IMR-90 (cell line): ENCODE measurements at regions not wholly inside any gene's neighbourhood (a gene's known extent, or its start where the extent isn't known, plus 50 kb on each side); places are given as distances from the start of the nearest gene placed in this dataset.

Experiments
- ATAC-seq: fragments of 200-7000 bp; cut with Tn5 transposase; 2 replicates; pipeline ENCODE4 v1.9.1; 2020; ENCODE audit warnings: low read depth, mild to moderate bottlenecking, moderate library complexity
- BruUV-seq: library from RNA; stranded (reverse); fragments of 400-500 nt; replicated peaks from 2 replicates; lab custom pipeline; 2021; lab: Mats Ljungman, UMichigan
- CTCF ChIA-PET: fragments of 300-600 bp; formaldehyde crosslinking; extraction: SDS; loops from one replicate; lab custom pipeline; 2021; ENCODE audit warnings: antibody characterized with exemption; lab: Yijun Ruan, JAX
- POLR2A ChIA-PET: fragments of 300-600 bp; sonication (Branson Sonifier 250); formaldehyde crosslinking; loops from one replicate; lab custom pipeline; 2022; ENCODE audit warnings: antibody characterized with exemption; ENCODE audit not compliant: unreplicated experiment; lab: Charles Lee
- DNase-seq: peaks from one replicate; pipeline ENCODE4 v3.0.0; 2013
- H2AFZ ChIP-seq: replicated peaks from 2 replicates; pipeline ENCODE3; 2013; ENCODE audit warnings: low read length, mild to moderate bottlenecking; ENCODE audit not compliant: poor library complexity
- H2AK5ac ChIP-seq: 2 replicates; pipeline ENCODE4 v1.6.1; 2013; ENCODE audit warnings: low read depth, low read length, inconsistent platforms
- H2AK9ac ChIP-seq: replicated peaks from 2 replicates; pipeline ENCODE3; 2013; ENCODE audit warnings: mild to moderate bottlenecking, low read depth, low read length, moderate library complexity; ENCODE audit not compliant: poor library complexity
- H2BK120ac ChIP-seq: 2 replicates; pipeline ENCODE4 v1.6.1; 2013; ENCODE audit warnings: low read depth, low read length, inconsistent platforms
- H2BK15ac ChIP-seq: 3 replicates; pipeline ENCODE4 v1.6.1; 2013; ENCODE audit warnings: low read depth, low read length, inconsistent platforms
- H2BK20ac ChIP-seq: 2 replicates; pipeline ENCODE4 v1.6.1; 2013; ENCODE audit warnings: low read depth, mild to moderate bottlenecking, inconsistent platforms, low read length, moderate library complexity
- H2BK5ac ChIP-seq: 2 replicates; pipeline ENCODE4 v1.6.1; 2013; ENCODE audit warnings: mild to moderate bottlenecking, low read depth, low read length, inconsistent platforms; ENCODE audit not compliant: poor library complexity, severe bottlenecking
- H3K14ac ChIP-seq: replicated peaks from 2 replicates; pipeline ENCODE4 v1.6.1; 2013; ENCODE audit warnings: low read depth, low read length, inconsistent platforms
- H3K18ac ChIP-seq: 2 replicates; pipeline ENCODE4 v1.6.1; 2013; ENCODE audit warnings: low read depth, low read length, control low read depth
- H3K23ac ChIP-seq: 2 replicates; pipeline ENCODE4 v1.6.1; 2013; ENCODE audit warnings: low read depth, low read length, inconsistent platforms
- H3K27ac ChIP-seq: 2 replicates; pipeline ENCODE4 v1.5.1; 2013; ENCODE audit warnings: mild to moderate bottlenecking, control low read depth, low read length; ENCODE audit not compliant: insufficient read depth
- H3K27me3 ChIP-seq: 2 replicates; pipeline ENCODE4 v1.6.1; 2013; ENCODE audit warnings: low read length; ENCODE audit not compliant: control insufficient read depth, insufficient read depth
- H3K36me3 ChIP-seq: 2 replicates; pipeline ENCODE4 v1.6.1; 2013; ENCODE audit warnings: low read length, mixed read lengths; ENCODE audit not compliant: control insufficient read depth, insufficient read depth
- H3K4ac ChIP-seq: 2 replicates; pipeline ENCODE4 v1.6.1; 2013; ENCODE audit warnings: low read depth, low read length, inconsistent platforms
- H3K4me1 ChIP-seq: 2 replicates; pipeline ENCODE4 v1.6.1; 2013; ENCODE audit warnings: low read length, mixed read lengths; ENCODE audit not compliant: control insufficient read depth, insufficient read depth
- H3K4me2 ChIP-seq: 2 replicates; pipeline ENCODE4 v1.6.1; 2013; ENCODE audit warnings: low read depth, mild to moderate bottlenecking, control low read depth, low read length, moderate library complexity
- H3K4me3 ChIP-seq: 2 replicates; pipeline ENCODE4 v1.5.1; 2013; ENCODE audit warnings: low read depth, mild to moderate bottlenecking, control low read depth, low read length, moderate library complexity; ENCODE audit not compliant: insufficient read depth
- H3K56ac ChIP-seq: 2 replicates; pipeline ENCODE4 v1.6.1; 2013; ENCODE audit warnings: low read length, inconsistent platforms; ENCODE audit not compliant: insufficient read depth; ENCODE audit errors: extremely low read depth
- H3K79me1 ChIP-seq, 2 experiments: 2 replicates each; pipeline ENCODE4 v1.6.1; 2013; ENCODE audit warnings: low read length in 2 of 2, inconsistent platforms in 1 of 2, low read depth in 1 of 2
- H3K9ac ChIP-seq: 2 replicates; pipeline ENCODE4 v1.6.1; 2013; ENCODE audit warnings: low read depth, low read length, control low read depth
- H3K9me1 ChIP-seq: 2 replicates; pipeline ENCODE4 v1.6.1; 2013; ENCODE audit warnings: low read length, inconsistent platforms; ENCODE audit not compliant: insufficient read depth
- H3K9me3 ChIP-seq: 2 replicates; pipeline ENCODE4 v1.6.1; 2013; ENCODE audit warnings: low read length; ENCODE audit not compliant: control insufficient read depth, insufficient read depth
- H4K20me1 ChIP-seq: 2 replicates; pipeline ENCODE4 v1.6.1; 2013; ENCODE audit warnings: low read length, inconsistent platforms; ENCODE audit not compliant: insufficient read depth
- H4K5ac ChIP-seq: 2 replicates; pipeline ENCODE4 v1.6.1; 2013; ENCODE audit warnings: mild to moderate bottlenecking, low read depth, low read length, control low read depth
- H4K8ac ChIP-seq, 2 experiments: 2 replicates each; pipeline ENCODE4 v1.6.1; 2013; ENCODE audit warnings: low read depth in 2 of 2, low read length in 2 of 2, control low read depth in 1 of 2, inconsistent platforms in 1 of 2
- H4K91ac ChIP-seq: 2 replicates; pipeline ENCODE4 v1.6.1; 2013; ENCODE audit warnings: low read depth, low read length, inconsistent platforms; ENCODE audit not compliant: insufficient read depth
- BHLHE40 ChIP-seq: fragments of 150-350 bp; IDR thresholded peaks from 2 replicates; pipeline ENCODE4 v1.6.1; 2016; ENCODE audit warnings: mild to moderate bottlenecking, low read depth, low read length
- CEBPB ChIP-seq: IDR thresholded peaks from 2 replicates; pipeline ENCODE4 v1.6.1; 2012; ENCODE audit warnings: low read depth, low read length, improper control_type of control experiment
- CHD1 ChIP-seq: IDR thresholded peaks from 2 replicates; pipeline ENCODE4 v1.6.1; 2012; ENCODE audit warnings: low read depth, low read length, improper control_type of control experiment
- FOS ChIP-seq: fragments of 150-350 bp; IDR thresholded peaks from 2 replicates; pipeline ENCODE4 v1.6.1; 2016; ENCODE audit warnings: low read depth, low read length
- MAFK ChIP-seq: IDR thresholded peaks from 2 replicates; pipeline ENCODE4 v1.6.1; 2012; ENCODE audit warnings: low read depth, low read length, improper control_type of control experiment
- MAZ ChIP-seq: IDR thresholded peaks from 2 replicates; pipeline ENCODE4 v1.6.1; 2012; ENCODE audit warnings: low read depth, mild to moderate bottlenecking, low read length, improper control_type of control experiment, moderate library complexity, borderline replicate concordance
- MXI1 ChIP-seq: IDR thresholded peaks from 2 replicates; pipeline ENCODE4 v1.6.1; 2012; ENCODE audit warnings: low read depth, mild to moderate bottlenecking, low read length, moderate library complexity, borderline replicate concordance
- NFE2L2 ChIP-seq: fragments of 150-350 bp; IDR thresholded peaks from 2 replicates; pipeline ENCODE4 v1.6.1; 2016; ENCODE audit warnings: low read depth, mild to moderate bottlenecking, low read length
- POLR2A ChIP-seq: IDR thresholded peaks from 2 replicates; pipeline ENCODE4 v1.6.1; 2012; ENCODE audit warnings: mild to moderate bottlenecking, low read depth, low read length
- RAD21 ChIP-seq: IDR thresholded peaks from 2 replicates; pipeline ENCODE4 v1.6.1; 2012; ENCODE audit warnings: low read length, improper control_type of control experiment
- RCOR1 ChIP-seq: IDR thresholded peaks from 2 replicates; pipeline ENCODE4 v1.6.1; 2012; ENCODE audit warnings: mild to moderate bottlenecking, low read length, improper control_type of control experiment; ENCODE audit not compliant: insufficient replicate concordance
- RFX5 ChIP-seq: IDR thresholded peaks from 2 replicates; pipeline ENCODE4 v1.8.0; 2012; ENCODE audit warnings: low read depth, mild to moderate bottlenecking, low read length, moderate library complexity
- SMC3 ChIP-seq: fragments of 150-350 bp; IDR thresholded peaks from 2 replicates; pipeline ENCODE4 v1.6.1; 2016; ENCODE audit warnings: low read depth, mild to moderate bottlenecking, antibody characterized with exemption, low read length, moderate library complexity
- WGBS, 2 experiments: methylation state at CpG; one replicate each; pipeline versions ENCODE4 v1.1.5 to v1.1.7; 2013; ENCODE audit warnings: missing lambda C conversion rate in 2 of 2; ENCODE audit not compliant: insufficient read length in 1 of 2; ENCODE audit errors: extremely low coverage in 2 of 2; 5-methylcytosine and 5-hydroxymethylcytosine counted together
- dilution Hi-C: fragments of 300-500 bp; cut with HindIII; formaldehyde crosslinking; loops from one replicate; pipeline ENCODE4 v1.14.3; 2018; ENCODE audit warnings: low sequenced_read_pairs; ENCODE audit not compliant: unreplicated experiment
- in situ Hi-C: fragments of 300-500 bp; cut with MboI; formaldehyde crosslinking; loops from 3 replicates; pipeline ENCODE4 v1.14.3; 2019; ENCODE audit warnings: low sequenced_read_pairs, inconsistent platforms, mixed read lengths
- intact Hi-C: fragments of 100-400 bp; cut with micrococcal nuclease; formaldehyde crosslinking; loops from 2 replicates; pipeline ENCODE4 v1.10.0; 2022
- TF ChIP-seq, protein P1 (sequence below): conservative IDR thresholded peaks from 2 replicates; pipeline ENCODE4 v1.5.1; 2012; ENCODE audit warnings: mild to moderate bottlenecking, low read depth, low read length, improper control_type of control experiment
- TF ChIP-seq, protein P2 (sequence below): fragments of 150-350 bp; IDR thresholded peaks from 2 replicates; pipeline ENCODE4 v1.6.1; 2017; ENCODE audit warnings: mild to moderate bottlenecking, antibody characterized with exemption, low read length, low read depth
- TF ChIP-seq, protein P3 (sequence below): fragments of 150-350 bp; IDR thresholded peaks from 2 replicates; pipeline ENCODE4 v1.6.1; 2016; ENCODE audit warnings: low read depth, mild to moderate bottlenecking, low read length, moderate library complexity, borderline replicate concordance

DNA sequence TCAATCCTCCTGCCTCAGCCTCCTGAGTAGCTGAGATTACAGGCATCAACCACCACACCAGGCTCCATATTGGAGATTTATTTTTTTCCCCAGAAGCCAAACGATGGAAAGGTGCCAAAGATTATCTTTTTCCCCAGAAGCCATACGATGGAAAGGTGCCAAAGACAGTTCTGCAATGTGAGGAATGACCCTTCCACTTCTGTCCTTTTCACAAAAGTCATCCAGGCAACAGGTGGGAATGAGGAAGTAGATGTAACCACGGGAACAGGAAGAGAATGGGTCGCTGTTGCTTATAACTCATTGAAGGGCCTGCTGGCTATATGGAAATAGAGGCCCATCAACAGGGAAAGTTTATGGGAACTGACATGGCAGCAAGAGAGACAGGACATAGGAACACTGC is 233.7 kb upstream of the MSX2 start:
- H3K9me1 ChIP-seq = no peaks in the 10 kb centered on the region
- H2AK9ac ChIP-seq = no peak overlapping the region
- peaks cover 2% of the 10 kb centered on the region; the same call in 1 of the 2 replicates for H3K27me3 ChIP-seq
- H3K4me1 ChIP-seq = no peaks in the 10 kb centered on the region
- no peak overlapping the region for H3K4ac ChIP-seq
- intact Hi-C loops = no loop called here
- H3K23ac ChIP-seq = no peak overlapping the region
- ATAC-seq (no peak), DNase-seq (no peak)
- no peak overlapping the region for H3K18ac ChIP-seq
- no peaks in the 10 kb centered on the region for H3K36me3 ChIP-seq
- dilution Hi-C loops = no loop called here
- BruUV-seq = no TSS peak
- in situ Hi-C loops = no loop called here
- no peaks in the 10 kb centered on the region for H3K9me3 ChIP-seq
- no peak overlapping the region for H3K9ac ChIP-seq
- H2BK5ac ChIP-seq = no peak overlapping the region
- no peak overlapping the region for H2BK120ac ChIP-seq
- no peak overlapping the region for H2BK15ac ChIP-seq
- H4K20me1 ChIP-seq = no peaks in the 10 kb centered on the region
- no peak overlapping the region for H3K14ac ChIP-seq
- TF ChIP-seq POLR2A = no peak
- no peak for TF ChIP-seq BHLHE40
- TF ChIP-seq MAZ = no peak
- TF ChIP-seq, protein P1, sequence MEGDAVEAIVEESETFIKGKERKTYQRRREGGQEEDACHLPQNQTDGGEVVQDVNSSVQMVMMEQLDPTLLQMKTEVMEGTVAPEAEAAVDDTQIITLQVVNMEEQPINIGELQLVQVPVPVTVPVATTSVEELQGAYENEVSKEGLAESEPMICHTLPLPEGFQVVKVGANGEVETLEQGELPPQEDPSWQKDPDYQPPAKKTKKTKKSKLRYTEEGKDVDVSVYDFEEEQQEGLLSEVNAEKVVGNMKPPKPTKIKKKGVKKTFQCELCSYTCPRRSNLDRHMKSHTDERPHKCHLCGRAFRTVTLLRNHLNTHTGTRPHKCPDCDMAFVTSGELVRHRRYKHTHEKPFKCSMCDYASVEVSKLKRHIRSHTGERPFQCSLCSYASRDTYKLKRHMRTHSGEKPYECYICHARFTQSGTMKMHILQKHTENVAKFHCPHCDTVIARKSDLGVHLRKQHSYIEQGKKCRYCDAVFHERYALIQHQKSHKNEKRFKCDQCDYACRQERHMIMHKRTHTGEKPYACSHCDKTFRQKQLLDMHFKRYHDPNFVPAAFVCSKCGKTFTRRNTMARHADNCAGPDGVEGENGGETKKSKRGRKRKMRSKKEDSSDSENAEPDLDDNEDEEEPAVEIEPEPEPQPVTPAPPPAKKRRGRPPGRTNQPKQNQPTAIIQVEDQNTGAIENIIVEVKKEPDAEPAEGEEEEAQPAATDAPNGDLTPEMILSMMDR = no peak
- TF ChIP-seq RCOR1 = no peak
- TF ChIP-seq SMC3 = no peak
- TF ChIP-seq MXI1 = no peak
- no peak for TF ChIP-seq CHD1
- no peak for TF ChIP-seq RFX5
- TF ChIP-seq, protein P2, sequence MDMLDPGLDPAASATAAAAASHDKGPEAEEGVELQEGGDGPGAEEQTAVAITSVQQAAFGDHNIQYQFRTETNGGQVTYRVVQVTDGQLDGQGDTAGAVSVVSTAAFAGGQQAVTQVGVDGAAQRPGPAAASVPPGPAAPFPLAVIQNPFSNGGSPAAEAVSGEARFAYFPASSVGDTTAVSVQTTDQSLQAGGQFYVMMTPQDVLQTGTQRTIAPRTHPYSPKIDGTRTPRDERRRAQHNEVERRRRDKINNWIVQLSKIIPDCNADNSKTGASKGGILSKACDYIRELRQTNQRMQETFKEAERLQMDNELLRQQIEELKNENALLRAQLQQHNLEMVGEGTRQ = no peak
- no peak for TF ChIP-seq MAFK
- no peak for TF ChIP-seq CEBPB
- no peak for TF ChIP-seq NFE2L2
- TF ChIP-seq RAD21 = no peak
- TF ChIP-seq, protein P3, sequence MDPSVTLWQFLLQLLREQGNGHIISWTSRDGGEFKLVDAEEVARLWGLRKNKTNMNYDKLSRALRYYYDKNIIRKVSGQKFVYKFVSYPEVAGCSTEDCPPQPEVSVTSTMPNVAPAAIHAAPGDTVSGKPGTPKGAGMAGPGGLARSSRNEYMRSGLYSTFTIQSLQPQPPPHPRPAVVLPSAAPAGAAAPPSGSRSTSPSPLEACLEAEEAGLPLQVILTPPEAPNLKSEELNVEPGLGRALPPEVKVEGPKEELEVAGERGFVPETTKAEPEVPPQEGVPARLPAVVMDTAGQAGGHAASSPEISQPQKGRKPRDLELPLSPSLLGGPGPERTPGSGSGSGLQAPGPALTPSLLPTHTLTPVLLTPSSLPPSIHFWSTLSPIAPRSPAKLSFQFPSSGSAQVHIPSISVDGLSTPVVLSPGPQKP = no peak
- TF ChIP-seq FOS = no peak
- H3K79me1 ChIP-seq = no peaks in the 10 kb centered on the region
- H3K4me2 ChIP-seq = no peak overlapping the region
- H2AFZ ChIP-seq = no peak overlapping the region
- ChIA-PET CTCF (no interaction called here), POLR2A (no interaction called here)
- H2AK5ac ChIP-seq = no peak overlapping the region
- H3K56ac ChIP-seq = no peak overlapping the region
- H4K91ac ChIP-seq = no peak overlapping the region
- no peak overlapping the region for H3K27ac ChIP-seq
- WGBS, 2 experiments = no CpG with 5 or more reads among the region's 4 CpGs
- no peak overlapping the region for H4K8ac ChIP-seq
- no peak overlapping the region for H3K4me3 ChIP-seq
- no peak overlapping the region for H4K5ac ChIP-seq
- H2BK20ac ChIP-seq = no peak overlapping the region
